Osteoblast (primary cell): ENCODE measurements at regions not wholly inside any gene's neighbourhood (a gene's known extent, or its start where the extent isn't known, plus 50 kb on each side); places are given as distances from the start of the nearest gene placed in this dataset.

Experiments used
- DNase-seq: peaks from one replicate; pipeline ENCODE4 v3.0.0; 2011; ENCODE audit warnings: low spot score, mixed read lengths; ENCODE audit not compliant: insufficient read length; ENCODE audit errors: missing footprints
- H2AFZ ChIP-seq: 2 replicates; pipeline ENCODE4 v1.6.0; 2011; ENCODE audit warnings: mild to moderate bottlenecking, low read length
- H3K27ac ChIP-seq: 2 replicates; pipeline ENCODE4 v1.5.1; 2011; ENCODE audit warnings: mild to moderate bottlenecking, low read depth, low read length, moderate library complexity
- H3K27me3 ChIP-seq: 2 replicates; pipeline ENCODE4 v1.6.0; 2012; ENCODE audit warnings: mild to moderate bottlenecking, control low read depth, inconsistent platforms, low read length, moderate library complexity; ENCODE audit not compliant: insufficient read depth
- H3K36me3 ChIP-seq: 2 replicates; pipeline ENCODE4 v1.5.1; 2011; ENCODE audit warnings: mild to moderate bottlenecking, low read length, control low read depth, moderate library complexity; ENCODE audit not compliant: insufficient read depth
- H3K4me1 ChIP-seq: 2 replicates; pipeline ENCODE4 v1.5.1; 2011; ENCODE audit warnings: mild to moderate bottlenecking, low read length, control low read depth, moderate library complexity; ENCODE audit not compliant: insufficient read depth
- H3K4me2 ChIP-seq: 2 replicates; pipeline ENCODE4 v1.6.0; 2011; ENCODE audit warnings: mild to moderate bottlenecking, low read length; ENCODE audit not compliant: insufficient read depth
- H3K4me3 ChIP-seq: fragments of 200-600 bp; sonication (generic); 3 replicates; pipeline ENCODE4 v1.5.1; 2012; ENCODE audit warnings: mild to moderate bottlenecking, low read length, inconsistent platforms; ENCODE audit not compliant: insufficient read depth
- H3K79me2 ChIP-seq: 2 replicates; pipeline ENCODE4 v1.6.0; 2012; ENCODE audit warnings: mild to moderate bottlenecking, low read length, control low read depth, inconsistent platforms; ENCODE audit not compliant: insufficient read depth
- H3K9me3 ChIP-seq: 2 replicates; pipeline ENCODE4 v1.5.1; 2011; ENCODE audit warnings: low read depth, low read length, control low read depth
- H4K20me1 ChIP-seq: 2 replicates; pipeline ENCODE4 v1.6.0; 2012; ENCODE audit warnings: mild to moderate bottlenecking, low read length, control low read depth; ENCODE audit not compliant: insufficient read depth
- CTCF ChIP-seq: IDR thresholded peaks from 2 replicates; pipeline ENCODE4 v1.5.1; 2011; ENCODE audit warnings: mild to moderate bottlenecking, low read depth, low read length, moderate library complexity; ENCODE audit errors: extremely low read depth

- H3K27me3 ChIP-seq = peaks cover 4% of the 10 kb centered on the region
- no peak for DNase-seq
- no peaks in the 10 kb centered on the region for H4K20me1 ChIP-seq
- no peak overlapping the region for H3K4me3 ChIP-seq
- H3K9me3 ChIP-seq = no peaks in the 10 kb centered on the region
- no peaks in the 10 kb centered on the region for H3K36me3 ChIP-seq
- H3K79me2 ChIP-seq = no peaks in the 10 kb centered on the region
- no peaks in the 10 kb centered on the region for H3K4me1 ChIP-seq
- no peak overlapping the region for H3K27ac ChIP-seq
- H3K4me2 ChIP-seq = no peak overlapping the region
- H2AFZ ChIP-seq = no peak overlapping the region
- TF ChIP-seq CTCF = no peak
Observed at GRCh38 chr5:68991279-68992084, 102.3 kb upstream of the SLC30A5 start.

- H3K9me3 ChIP-seq = no peaks in the 10 kb centered on the region
- H3K36me3 ChIP-seq = no peaks in the 10 kb centered on the region
- peaks cover 4% of the 10 kb centered on the region for H3K27me3 ChIP-seq
- H2AFZ ChIP-seq = no peak overlapping the region
- no peaks in the 10 kb centered on the region for H3K4me1 ChIP-seq
- no peaks in the 10 kb centered on the region for H3K79me2 ChIP-seq
- H3K4me3 ChIP-seq = no peak overlapping the region
- TF ChIP-seq CTCF = no peak
- no peak overlapping the region for H3K4me2 ChIP-seq
- H4K20me1 ChIP-seq = no peaks in the 10 kb centered on the region
- H3K27ac ChIP-seq = no peak overlapping the region
- DNase-seq = no peak
Observed at GRCh38 chr5:68994645-68995044, 99.2 kb upstream of the SLC30A5 start.

- DNase-seq = no peak
- no peak overlapping the region for H3K4me3 ChIP-seq
- no peak overlapping the region for H2AFZ ChIP-seq
- H3K9me3 ChIP-seq = no peaks in the 10 kb centered on the region
- H3K27me3 ChIP-seq = peaks cover 4% of the 10 kb centered on the region
- no peak overlapping the region for H3K27ac ChIP-seq
- H4K20me1 ChIP-seq = no peaks in the 10 kb centered on the region
- no peaks in the 10 kb centered on the region for H3K79me2 ChIP-seq
- no peak overlapping the region for H3K4me2 ChIP-seq
- H3K4me1 ChIP-seq = no peaks in the 10 kb centered on the region
- no peaks in the 10 kb centered on the region for H3K36me3 ChIP-seq
- no peak for TF ChIP-seq CTCF
Observed at GRCh38 chr5:68995845-68996545, 97.8 kb upstream of the SLC30A5 start.

- DNase-seq = no peak
- Histone ChIP-seq H3K27me3 (no peaks in the 10 kb centered on the region), H2AFZ (no peak overlapping the region), H3K27ac (no peak overlapping the region), H3K79me2 (no peaks in the 10 kb centered on the region), H3K4me3 (no peak overlapping the region), H3K36me3 (no peaks in the 10 kb centered on the region), H3K9me3 (no peaks in the 10 kb centered on the region), H3K4me1 (no peaks in the 10 kb centered on the region), H4K20me1 (no peaks in the 10 kb centered on the region), H3K4me2 (no peak overlapping the region)
- no peak for TF ChIP-seq CTCF
Observed at GRCh38 chr5:68999181-68999580, 94.6 kb upstream of the SLC30A5 start.
